ENCODE measurements at regions not wholly inside any gene's neighbourhood (a gene's known extent, or its start where the extent isn't known, plus 50 kb on each side); places are given as distances from the start of the nearest gene placed in this dataset.

- TF ChIP-seq SUZ12 (IDR thresholded peaks at IDR 0.05; ENCODE audit: extremely low read depth, insufficient read depth, insufficient read length), result no peak
- TF ChIP-seq ZNF274 (IDR thresholded peaks at IDR 0.05; ENCODE audit: low read depth, low read length), result no peak
- TF ChIP-seq YY1 (IDR thresholded peaks at IDR 0.05; ENCODE audit: insufficient read depth, insufficient read length), result no peak
Observed at GRCh38 chr5:172588380-172588779, 52.7 kb upstream of the NEURL1B start.

All from NT2/D1 (cell line).